HEK293 (cell line): ENCODE measurements at regions not wholly inside any gene's neighbourhood (a gene's known extent, or its start where the extent isn't known, plus 50 kb on each side); places are given as distances from the start of the nearest gene placed in this dataset.

Source experiments
- CTCF ChIA-PET: fragments of 350-600 bp; formaldehyde crosslinking; extraction: SDS; loops from one replicate; lab custom pipeline; 2021; ENCODE audit warnings: antibody characterized with exemption; lab: Yijun Ruan, JAX
- POLR2A ChIA-PET: fragments of 300-600 bp; formaldehyde crosslinking; extraction: SDS; loops from one replicate; lab custom pipeline; 2020; ENCODE audit warnings: antibody characterized with exemption, inconsistent platforms; lab: Yijun Ruan, JAX
- H3K27ac ChIP-seq: fragments of 200-500 bp; sonication (Bioruptor generic); 2 replicates; pipeline ENCODE4 v1.5.1; 2014; ENCODE audit warnings: low read depth, low read length, control low read depth, inconsistent platforms; ENCODE audit errors: extremely low read depth
- H3K36me3 ChIP-seq, 2 experiments: fragments of 200-500 bp in 1 of 2; sonication (Bioruptor generic) in 1 of 2; 1 replicate in 1 of 2; 2 replicates in 1 of 2; pipeline ENCODE4 v1.5.1; 2014 to 2017; ENCODE audit warnings: inconsistent platforms in 2 of 2, low read length in 2 of 2; ENCODE audit not compliant: control insufficient read depth in 2 of 2, insufficient read depth in 1 of 2
- H3K4me1 ChIP-seq: fragments of 200-500 bp; sonication (Bioruptor generic); 2 replicates; pipeline ENCODE4 v1.5.1; 2014; ENCODE audit warnings: mild to moderate bottlenecking, low read length, inconsistent platforms; ENCODE audit not compliant: control insufficient read depth, insufficient read depth
- H3K4me3 ChIP-seq: 2 replicates; pipeline ENCODE4 v1.5.1; 2011; ENCODE audit warnings: low read depth, mild to moderate bottlenecking, control low read depth, low read length, moderate library complexity
- H3K9me3 ChIP-seq: fragments of 200-500 bp; sonication (Bioruptor generic); 2 replicates; pipeline ENCODE4 v1.5.1; 2014; ENCODE audit warnings: low read depth, low read length, inconsistent platforms; ENCODE audit not compliant: control insufficient read depth, insufficient read depth
- GLI2 ChIP-seq: fragments of 450-650 bp; formaldehyde crosslinking; IDR thresholded peaks from 2 replicates; pipeline ENCODE4; 2017; ENCODE audit warnings: missing biosample characterization, missing genetic modification characterization, low read depth, borderline replicate concordance
- GLIS2 ChIP-seq: fragments of 450-650 bp; formaldehyde crosslinking; IDR thresholded peaks from 2 replicates; pipeline ENCODE4 v1.5.1; 2016; ENCODE audit warnings: missing biosample characterization, missing genetic modification characterization
- HOXA7 ChIP-seq: sonication (generic); formaldehyde crosslinking; IDR thresholded peaks from 2 replicates; pipeline ENCODE4 v1.8.1; 2022; ENCODE audit warnings: missing genetic modification reagents, borderline replicate concordance
- HOXC10 ChIP-seq: sonication (generic); formaldehyde crosslinking; IDR thresholded peaks from 2 replicates; pipeline ENCODE4 v1.8.1; 2023; ENCODE audit warnings: mild to moderate bottlenecking, missing genetic modification reagents
- OSR2 ChIP-seq: fragments of 450-650 bp; formaldehyde crosslinking; IDR thresholded peaks from 2 replicates; pipeline ENCODE4 v1.5.1; 2016; ENCODE audit warnings: missing biosample characterization, missing genetic modification characterization
- RBAK ChIP-seq: fragments of 450-650 bp; formaldehyde crosslinking; IDR thresholded peaks from 2 replicates; pipeline ENCODE4 v1.5.1; 2016; ENCODE audit warnings: missing biosample characterization, missing genetic modification characterization
- SP2 ChIP-seq: fragments of 450-650 bp; formaldehyde crosslinking; IDR thresholded peaks from 2 replicates; pipeline ENCODE4 v1.5.1; 2016; ENCODE audit warnings: missing biosample characterization, missing genetic modification characterization
- TRIM28 ChIP-seq: IDR thresholded peaks from 2 replicates; pipeline ENCODE4 v1.6.1; 2011; ENCODE audit warnings: low read length, control low read depth, borderline replicate concordance
- ZNF114 ChIP-seq: fragments of 450-650 bp; formaldehyde crosslinking; IDR thresholded peaks from 2 replicates; pipeline ENCODE4 v1.5.0; 2017; ENCODE audit warnings: missing biosample characterization, missing genetic modification characterization
- ZNF133 ChIP-seq: fragments of 450-650 bp; formaldehyde crosslinking; IDR thresholded peaks from 2 replicates; pipeline ENCODE4 v1.5.1; 2016; ENCODE audit warnings: missing biosample characterization, missing genetic modification characterization
- ZNF202 ChIP-seq: fragments of 450-650 bp; formaldehyde crosslinking; IDR thresholded peaks from 2 replicates; pipeline ENCODE4 v1.5.1; 2016; ENCODE audit warnings: missing biosample characterization, missing genetic modification characterization, borderline replicate concordance
- ZNF555 ChIP-seq: fragments of 450-650 bp; formaldehyde crosslinking; conservative IDR thresholded peaks from 2 replicates; pipeline ENCODE4 v1.5.1; 2017; ENCODE audit warnings: missing biosample characterization, mild to moderate bottlenecking, missing genetic modification characterization, inconsistent platforms
- ZNF629 ChIP-seq: fragments of 450-650 bp; formaldehyde crosslinking; IDR thresholded peaks from 2 replicates; pipeline ENCODE4 v1.5.1; 2017; ENCODE audit warnings: missing biosample characterization, missing genetic modification characterization
- ZNF707 ChIP-seq: fragments of 450-650 bp; formaldehyde crosslinking; IDR thresholded peaks from 2 replicates; pipeline ENCODE4 v1.5.1; 2016; ENCODE audit warnings: missing biosample characterization, missing genetic modification characterization
- ZNF777 ChIP-seq: fragments of 450-650 bp; formaldehyde crosslinking; IDR thresholded peaks from 2 replicates; pipeline ENCODE4 v1.5.1; 2017; ENCODE audit warnings: missing biosample characterization, missing genetic modification characterization, borderline replicate concordance
- ZSCAN30 ChIP-seq: fragments of 450-650 bp; IDR thresholded peaks from 2 replicates; pipeline ENCODE4 v1.5.1; 2018; ENCODE audit warnings: missing biosample characterization, mild to moderate bottlenecking, missing genetic modification characterization, moderate library complexity
- TF ChIP-seq, protein P1 (sequence below): fragments of 450-650 bp; formaldehyde crosslinking; IDR thresholded peaks from 2 replicates; pipeline ENCODE4 v1.5.1; 2017; ENCODE audit warnings: missing biosample characterization, mild to moderate bottlenecking, missing genetic modification characterization, moderate library complexity
- TF ChIP-seq, protein P2 (sequence below): fragments of 450-650 bp; formaldehyde crosslinking; optimal IDR thresholded peaks from 2 replicates; pipeline ENCODE3; 2016; ENCODE audit warnings: missing biosample characterization, mild to moderate bottlenecking, missing genetic modification characterization
- TF ChIP-seq, protein P3 (sequence below): fragments of 450-650 bp; formaldehyde crosslinking; IDR thresholded peaks from 2 replicates; pipeline ENCODE4 v1.5.1; 2016; ENCODE audit warnings: missing biosample characterization, missing genetic modification characterization
- TF ChIP-seq, protein P4 (sequence below): fragments of 450-650 bp; formaldehyde crosslinking; IDR thresholded peaks from 2 replicates; pipeline ENCODE4 v1.5.1; 2016; ENCODE audit warnings: missing biosample characterization, missing genetic modification characterization, low read depth
- TF ChIP-seq, protein P5 (sequence below): IDR thresholded peaks from 2 replicates; pipeline ENCODE4 v1.6.1; 2011; ENCODE audit warnings: mild to moderate bottlenecking, low read depth, low read length, borderline replicate concordance
- TF ChIP-seq, protein P6 (sequence below): fragments of 450-650 bp; formaldehyde crosslinking; conservative IDR thresholded peaks from 2 replicates; pipeline ENCODE4 v1.5.1; 2016; ENCODE audit warnings: low read depth, missing biosample characterization, missing genetic modification characterization

DNA sequence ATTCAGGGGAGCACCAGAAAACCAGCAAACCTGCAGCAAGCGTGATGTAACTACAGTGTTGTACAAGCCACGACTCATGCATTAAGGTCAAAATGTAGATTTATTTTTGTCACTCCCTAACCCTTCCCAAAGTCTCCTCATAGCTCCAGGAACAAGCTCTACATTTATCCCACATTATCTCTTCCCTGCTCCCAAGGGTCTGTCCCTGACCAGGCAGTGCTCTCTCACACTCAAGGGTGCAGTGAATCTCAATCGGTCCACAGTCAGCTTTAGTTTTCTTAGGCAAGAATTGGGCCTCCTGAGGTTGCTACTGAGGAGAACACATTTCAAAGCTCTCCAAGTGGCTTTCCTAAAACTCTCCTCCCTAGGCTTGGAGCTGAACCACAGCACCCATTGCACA is 219.4 kb downstream of the NHLRC3 start:
- TF ChIP-seq, protein P1, sequence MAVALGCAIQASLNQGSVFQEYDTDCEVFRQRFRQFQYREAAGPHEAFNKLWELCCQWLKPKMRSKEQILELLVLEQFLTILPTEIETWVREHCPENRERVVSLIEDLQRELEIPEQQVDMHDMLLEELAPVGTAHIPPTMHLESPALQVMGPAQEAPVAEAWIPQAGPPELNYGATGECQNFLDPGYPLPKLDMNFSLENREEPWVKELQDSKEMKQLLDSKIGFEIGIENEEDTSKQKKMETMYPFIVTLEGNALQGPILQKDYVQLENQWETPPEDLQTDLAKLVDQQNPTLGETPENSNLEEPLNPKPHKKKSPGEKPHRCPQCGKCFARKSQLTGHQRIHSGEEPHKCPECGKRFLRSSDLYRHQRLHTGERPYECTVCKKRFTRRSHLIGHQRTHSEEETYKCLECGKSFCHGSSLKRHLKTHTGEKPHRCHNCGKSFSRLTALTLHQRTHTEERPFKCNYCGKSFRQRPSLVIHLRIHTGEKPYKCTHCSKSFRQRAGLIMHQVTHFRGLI: no peak
- no peak for TF ChIP-seq ZNF202 (tag by site-specific recombination)
- no peak for TF ChIP-seq ZNF114 (tag by site-specific recombination)
- TF ChIP-seq OSR2 (tag by site-specific recombination): no peak
- TF ChIP-seq, protein P2, sequence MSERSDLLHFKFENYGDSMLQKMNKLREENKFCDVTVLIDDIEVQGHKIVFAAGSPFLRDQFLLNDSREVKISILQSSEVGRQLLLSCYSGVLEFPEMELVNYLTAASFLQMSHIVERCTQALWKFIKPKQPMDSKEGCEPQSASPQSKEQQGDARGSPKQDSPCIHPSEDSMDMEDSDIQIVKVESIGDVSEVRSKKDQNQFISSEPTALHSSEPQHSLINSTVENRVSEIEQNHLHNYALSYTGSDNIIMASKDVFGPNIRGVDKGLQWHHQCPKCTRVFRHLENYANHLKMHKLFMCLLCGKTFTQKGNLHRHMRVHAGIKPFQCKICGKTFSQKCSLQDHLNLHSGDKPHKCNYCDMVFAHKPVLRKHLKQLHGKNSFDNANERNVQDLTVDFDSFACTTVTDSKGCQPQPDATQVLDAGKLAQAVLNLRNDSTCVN (tag by site-specific recombination): no peak
- TF ChIP-seq, all 188 proteins: peak for 0
- POLR2A ChIA-PET: no interaction called here
- no peak overlapping the region for H3K4me3 ChIP-seq
- no peak overlapping the region for H3K27ac ChIP-seq
- H3K9me3 ChIP-seq: no peaks in the 10 kb centered on the region
- no peaks in the 10 kb centered on the region for H3K36me3 ChIP-seq
- CTCF ChIA-PET: no interaction called here
- no peaks in the 10 kb centered on the region for H3K4me1 ChIP-seq

DNA sequence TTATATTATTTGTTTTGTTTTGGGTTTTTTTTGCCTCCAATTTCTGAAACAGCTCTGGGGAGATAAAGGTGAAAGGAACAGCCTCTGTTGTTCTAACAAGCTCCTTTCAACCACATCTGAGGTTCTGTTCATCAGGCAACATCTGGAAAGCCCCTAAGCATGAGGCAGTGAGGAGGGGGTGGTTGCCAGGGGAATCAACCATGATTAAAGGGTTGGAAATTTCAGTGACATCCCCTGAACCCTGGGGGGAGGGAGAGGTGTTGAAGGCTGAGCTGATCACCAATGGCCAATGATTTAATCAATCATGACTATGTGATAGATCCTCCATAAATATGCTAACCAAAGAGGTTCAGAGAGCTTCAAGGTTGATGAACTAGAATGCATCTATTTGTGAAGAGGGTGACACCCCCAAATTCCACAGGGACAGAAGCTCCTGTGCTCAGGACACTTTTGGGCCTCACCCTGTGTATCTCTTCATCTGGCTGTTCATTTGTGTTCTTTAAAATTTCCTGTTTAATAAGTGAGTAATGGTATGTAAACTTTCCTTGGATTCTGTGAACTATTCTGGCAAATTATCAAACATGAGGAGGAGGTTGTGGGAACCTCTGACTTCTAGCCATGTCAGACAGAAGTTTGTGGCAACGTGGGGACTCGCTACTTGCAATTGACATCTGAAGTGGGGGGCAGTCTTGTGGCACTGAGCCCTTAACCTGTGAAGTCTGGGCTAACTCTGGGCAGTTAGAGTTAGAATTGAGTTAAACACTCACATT is 221.3 kb downstream of the NHLRC3 start:
- ChIA-PET CTCF (interaction anchor here (0.6 to 1.4 kb wide), 3 partner anchors 115 to 357 kb away, joined by 3 to 5 read pairs (median 4); no protein-coding TSS in a partner anchor), POLR2A (no interaction called here)
- no peak for TF ChIP-seq ZNF629 (tag by site-specific recombination)
- TF ChIP-seq, protein P3, sequence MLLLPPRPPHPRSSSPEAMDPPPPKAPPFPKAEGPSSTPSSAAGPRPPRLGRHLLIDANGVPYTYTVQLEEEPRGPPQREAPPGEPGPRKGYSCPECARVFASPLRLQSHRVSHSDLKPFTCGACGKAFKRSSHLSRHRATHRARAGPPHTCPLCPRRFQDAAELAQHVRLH (tag by site-specific recombination): no peak
- TF ChIP-seq ZNF133 (tag by site-specific recombination): no peak
- TF ChIP-seq HOXA7 (CRISPR knock-in tag): no peak
- no peak for TF ChIP-seq ZNF555 (tag by site-specific recombination)
- no peak for TF ChIP-seq TRIM28
- TF ChIP-seq, protein P4, sequence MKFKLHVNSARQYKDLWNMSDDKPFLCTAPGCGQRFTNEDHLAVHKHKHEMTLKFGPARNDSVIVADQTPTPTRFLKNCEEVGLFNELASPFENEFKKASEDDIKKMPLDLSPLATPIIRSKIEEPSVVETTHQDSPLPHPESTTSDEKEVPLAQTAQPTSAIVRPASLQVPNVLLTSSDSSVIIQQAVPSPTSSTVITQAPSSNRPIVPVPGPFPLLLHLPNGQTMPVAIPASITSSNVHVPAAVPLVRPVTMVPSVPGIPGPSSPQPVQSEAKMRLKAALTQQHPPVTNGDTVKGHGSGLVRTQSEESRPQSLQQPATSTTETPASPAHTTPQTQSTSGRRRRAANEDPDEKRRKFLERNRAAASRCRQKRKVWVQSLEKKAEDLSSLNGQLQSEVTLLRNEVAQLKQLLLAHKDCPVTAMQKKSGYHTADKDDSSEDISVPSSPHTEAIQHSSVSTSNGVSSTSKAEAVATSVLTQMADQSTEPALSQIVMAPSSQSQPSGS: no peak
- TF ChIP-seq ZNF777: no peak
- no peak for TF ChIP-seq HOXC10 (CRISPR knock-in tag)
- TF ChIP-seq, protein P5, sequence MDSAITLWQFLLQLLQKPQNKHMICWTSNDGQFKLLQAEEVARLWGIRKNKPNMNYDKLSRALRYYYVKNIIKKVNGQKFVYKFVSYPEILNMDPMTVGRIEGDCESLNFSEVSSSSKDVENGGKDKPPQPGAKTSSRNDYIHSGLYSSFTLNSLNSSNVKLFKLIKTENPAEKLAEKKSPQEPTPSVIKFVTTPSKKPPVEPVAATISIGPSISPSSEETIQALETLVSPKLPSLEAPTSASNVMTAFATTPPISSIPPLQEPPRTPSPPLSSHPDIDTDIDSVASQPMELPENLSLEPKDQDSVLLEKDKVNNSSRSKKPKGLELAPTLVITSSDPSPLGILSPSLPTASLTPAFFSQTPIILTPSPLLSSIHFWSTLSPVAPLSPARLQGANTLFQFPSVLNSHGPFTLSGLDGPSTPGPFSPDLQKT: no peak
- no peak for TF ChIP-seq SP2
- no peak for TF ChIP-seq ZNF707 (tag by site-specific recombination)
- no peak for TF ChIP-seq RBAK (tag by site-specific recombination)
- TF ChIP-seq GLI2 (tag by site-specific recombination): no peak
- no peak for TF ChIP-seq ZSCAN30
- no peak for TF ChIP-seq GLIS2 (tag by site-specific recombination)
- TF ChIP-seq, protein P6, sequence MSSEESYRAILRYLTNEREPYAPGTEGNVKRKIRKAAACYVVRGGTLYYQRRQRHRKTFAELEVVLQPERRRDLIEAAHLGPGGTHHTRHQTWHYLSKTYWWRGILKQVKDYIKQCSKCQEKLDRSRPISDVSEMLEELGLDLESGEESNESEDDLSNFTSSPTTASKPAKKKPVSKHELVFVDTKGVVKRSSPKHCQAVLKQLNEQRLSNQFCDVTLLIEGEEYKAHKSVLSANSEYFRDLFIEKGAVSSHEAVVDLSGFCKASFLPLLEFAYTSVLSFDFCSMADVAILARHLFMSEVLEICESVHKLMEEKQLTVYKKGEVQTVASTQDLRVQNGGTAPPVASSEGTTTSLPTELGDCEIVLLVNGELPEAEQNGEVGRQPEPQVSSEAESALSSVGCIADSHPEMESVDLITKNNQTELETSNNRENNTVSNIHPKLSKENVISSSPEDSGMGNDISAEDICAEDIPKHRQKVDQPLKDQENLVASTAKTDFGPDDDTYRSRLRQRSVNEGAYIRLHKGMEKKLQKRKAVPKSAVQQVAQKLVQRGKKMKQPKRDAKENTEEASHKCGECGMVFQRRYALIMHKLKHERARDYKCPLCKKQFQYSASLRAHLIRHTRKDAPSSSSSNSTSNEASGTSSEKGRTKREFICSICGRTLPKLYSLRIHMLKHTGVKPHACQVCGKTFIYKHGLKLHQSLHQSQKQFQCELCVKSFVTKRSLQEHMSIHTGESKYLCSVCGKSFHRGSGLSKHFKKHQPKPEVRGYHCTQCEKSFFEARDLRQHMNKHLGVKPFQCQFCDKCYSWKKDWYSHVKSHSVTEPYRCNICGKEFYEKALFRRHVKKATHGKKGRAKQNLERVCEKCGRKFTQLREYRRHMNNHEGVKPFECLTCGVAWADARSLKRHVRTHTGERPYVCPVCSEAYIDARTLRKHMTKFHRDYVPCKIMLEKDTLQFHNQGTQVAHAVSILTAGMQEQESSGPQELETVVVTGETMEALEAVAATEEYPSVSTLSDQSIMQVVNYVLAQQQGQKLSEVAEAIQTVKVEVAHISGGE (tag by site-specific recombination): no peak
- Histone ChIP-seq H3K9me3 (no peaks in the 10 kb centered on the region), H3K27ac (no peak overlapping the region), H3K4me3 (no peak overlapping the region), H3K36me3 (no peaks in the 10 kb centered on the region), H3K4me1 (no peaks in the 10 kb centered on the region)
